AG09319 (cell line): ENCODE measurements at regions not wholly inside any gene's neighbourhood (a gene's known extent, or its start where the extent isn't known, plus 50 kb on each side); places are given as distances from the start of the nearest gene placed in this dataset.
"Not testable (repeated sequence)": the region's sequence is repeated elsewhere in the genome, so short reads cannot be mapped to it uniquely, and the experiment has no call there.

Source experiments
- DNase-seq: peaks from one replicate; pipeline ENCODE4 v3.0.0-alpha.2; 2010; ENCODE audit warnings: low read depth; ENCODE audit errors: extremely low read depth
- TF ChIP-seq, protein P1 (sequence below): IDR thresholded peaks from 2 replicates; pipeline ENCODE4 v1.5.1; 2011; ENCODE audit warnings: low read depth, mild to moderate bottlenecking, inconsistent platforms, low read length, moderate library complexity

DNA sequence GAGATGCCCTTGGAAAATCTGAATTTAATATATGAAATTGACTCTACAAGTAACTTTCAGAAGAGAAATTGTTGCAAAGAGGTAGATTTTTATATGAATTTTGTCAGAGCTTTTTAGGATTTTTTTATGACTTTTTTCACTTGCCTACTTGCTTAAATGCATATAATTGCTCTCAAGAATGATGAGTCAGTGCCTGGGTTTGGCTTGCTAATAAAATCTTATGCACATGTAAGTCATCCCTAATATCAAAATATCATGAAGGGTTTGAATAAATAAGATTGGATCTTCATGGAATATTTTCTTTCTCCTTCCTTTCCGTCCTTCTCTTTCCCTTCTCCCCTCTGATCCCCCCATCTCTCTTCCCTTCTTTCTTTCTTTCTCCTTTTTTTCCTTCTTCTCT, 354.1 kb downstream of the TXNL1 start:
- DNase-seq, result no peak
- TF ChIP-seq, protein P1, sequence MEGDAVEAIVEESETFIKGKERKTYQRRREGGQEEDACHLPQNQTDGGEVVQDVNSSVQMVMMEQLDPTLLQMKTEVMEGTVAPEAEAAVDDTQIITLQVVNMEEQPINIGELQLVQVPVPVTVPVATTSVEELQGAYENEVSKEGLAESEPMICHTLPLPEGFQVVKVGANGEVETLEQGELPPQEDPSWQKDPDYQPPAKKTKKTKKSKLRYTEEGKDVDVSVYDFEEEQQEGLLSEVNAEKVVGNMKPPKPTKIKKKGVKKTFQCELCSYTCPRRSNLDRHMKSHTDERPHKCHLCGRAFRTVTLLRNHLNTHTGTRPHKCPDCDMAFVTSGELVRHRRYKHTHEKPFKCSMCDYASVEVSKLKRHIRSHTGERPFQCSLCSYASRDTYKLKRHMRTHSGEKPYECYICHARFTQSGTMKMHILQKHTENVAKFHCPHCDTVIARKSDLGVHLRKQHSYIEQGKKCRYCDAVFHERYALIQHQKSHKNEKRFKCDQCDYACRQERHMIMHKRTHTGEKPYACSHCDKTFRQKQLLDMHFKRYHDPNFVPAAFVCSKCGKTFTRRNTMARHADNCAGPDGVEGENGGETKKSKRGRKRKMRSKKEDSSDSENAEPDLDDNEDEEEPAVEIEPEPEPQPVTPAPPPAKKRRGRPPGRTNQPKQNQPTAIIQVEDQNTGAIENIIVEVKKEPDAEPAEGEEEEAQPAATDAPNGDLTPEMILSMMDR, result no peak

DNA sequence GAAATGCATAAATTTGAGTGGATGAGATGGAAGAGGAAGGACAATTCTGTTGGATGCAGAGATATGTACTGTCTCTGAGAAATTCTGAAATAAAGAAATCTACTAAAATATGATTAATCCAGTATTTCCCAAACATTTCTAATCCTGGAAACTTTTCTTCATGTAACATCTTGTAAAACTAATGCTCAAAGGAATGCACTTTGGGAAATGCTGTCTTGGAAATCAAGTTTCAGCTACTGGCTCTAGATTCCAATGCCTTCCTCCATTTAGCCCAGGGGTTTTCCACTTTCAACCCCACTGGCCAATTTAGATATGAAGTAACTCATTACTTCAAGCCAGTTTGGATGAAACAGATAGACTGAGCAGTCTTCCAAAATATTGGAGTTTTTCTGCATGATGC, 355.1 kb downstream of the TXNL1 start:
- no peak for DNase-seq
- TF ChIP-seq, protein P1, result no peak

DNA sequence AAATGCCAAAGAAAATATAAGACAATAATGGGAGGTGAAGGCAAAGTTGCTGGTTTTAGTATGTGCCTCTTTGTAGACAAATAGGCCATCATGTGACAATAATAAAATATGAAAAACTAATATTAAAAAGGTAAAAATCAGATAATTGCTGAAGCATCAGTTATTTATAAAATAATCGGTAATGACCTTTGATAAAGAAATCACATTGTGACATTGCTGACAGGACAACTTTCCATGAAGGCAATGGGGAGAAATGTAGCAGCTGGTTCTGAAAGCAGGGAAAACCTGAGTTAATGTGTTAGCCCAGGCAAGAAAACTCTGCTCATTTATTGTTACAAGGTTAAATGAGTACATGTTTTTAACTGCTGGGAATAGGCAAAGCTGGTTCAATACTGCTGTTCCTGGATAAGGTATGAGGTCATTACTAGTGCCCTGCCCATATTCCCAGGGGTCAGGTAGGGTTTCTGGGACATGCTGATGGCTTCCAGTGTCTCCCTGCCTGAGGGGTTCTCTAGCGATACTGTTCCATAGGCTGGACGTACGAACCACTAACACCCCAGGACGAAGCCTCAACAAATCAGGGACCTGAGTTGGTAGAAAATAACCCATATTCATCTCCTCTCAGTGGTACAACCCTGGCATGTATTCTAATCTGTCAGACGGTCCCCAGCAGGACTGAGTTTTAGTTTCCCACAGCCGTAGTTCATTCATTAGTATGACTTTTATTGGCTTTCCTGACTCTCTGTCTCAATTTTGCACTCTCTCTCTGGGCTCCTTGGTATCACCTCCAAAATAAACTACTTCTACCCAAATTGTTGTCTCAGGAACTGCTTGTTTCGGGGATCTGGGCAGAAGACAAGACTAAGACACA, 355.9 kb downstream of the TXNL1 start:
- no peak for DNase-seq
- TF ChIP-seq, protein P1, result no peak

DNA sequence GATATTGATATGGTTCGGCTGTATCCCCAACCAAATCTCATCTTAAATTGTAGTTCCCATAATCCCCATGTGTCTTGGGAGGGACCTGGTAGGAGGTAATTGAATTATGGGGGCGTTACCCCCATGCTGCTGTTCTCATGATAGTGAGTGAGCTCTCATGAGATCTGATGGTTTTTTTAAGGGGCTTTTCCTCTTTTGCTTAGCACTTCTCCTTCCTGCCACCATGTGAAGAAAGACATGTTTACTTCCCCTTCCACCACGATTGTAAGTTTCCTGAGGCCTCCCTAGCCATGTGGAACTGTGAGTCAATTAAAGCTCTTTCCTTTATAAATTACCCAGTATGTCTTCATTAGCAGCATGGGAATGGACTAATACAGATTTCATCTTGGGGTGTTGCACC, 358.6 kb downstream of the TXNL1 start:
- DNase-seq, result not testable (repeated sequence)

DNA sequence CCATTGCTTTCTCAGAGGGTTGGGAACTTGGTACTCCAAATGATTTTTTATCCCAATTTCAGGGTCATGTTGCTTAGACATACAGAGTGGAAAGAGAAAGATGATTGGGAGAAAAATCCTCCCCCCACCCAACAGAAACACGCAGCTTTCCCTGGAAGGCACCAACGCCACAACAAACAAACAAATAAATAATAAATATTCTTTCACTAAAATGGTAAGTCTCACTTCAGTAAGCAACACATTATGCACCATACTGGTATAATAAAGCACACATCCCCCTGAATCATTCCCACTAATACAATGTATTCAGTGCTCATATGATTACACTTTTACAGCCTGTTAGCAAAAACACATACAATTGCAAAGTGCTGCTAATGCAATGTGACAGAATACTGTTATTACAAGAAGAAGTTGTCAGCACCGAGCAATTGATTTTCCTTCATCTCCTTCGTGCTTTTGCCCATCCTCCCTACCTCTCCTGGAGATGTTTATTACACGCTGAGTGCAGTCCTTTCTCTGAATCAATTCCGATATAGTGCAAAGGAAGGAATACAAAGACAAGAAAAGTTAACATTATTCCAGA, 359.9 kb downstream of the TXNL1 start:
- no peak for DNase-seq
- TF ChIP-seq, protein P1, result no peak

DNA sequence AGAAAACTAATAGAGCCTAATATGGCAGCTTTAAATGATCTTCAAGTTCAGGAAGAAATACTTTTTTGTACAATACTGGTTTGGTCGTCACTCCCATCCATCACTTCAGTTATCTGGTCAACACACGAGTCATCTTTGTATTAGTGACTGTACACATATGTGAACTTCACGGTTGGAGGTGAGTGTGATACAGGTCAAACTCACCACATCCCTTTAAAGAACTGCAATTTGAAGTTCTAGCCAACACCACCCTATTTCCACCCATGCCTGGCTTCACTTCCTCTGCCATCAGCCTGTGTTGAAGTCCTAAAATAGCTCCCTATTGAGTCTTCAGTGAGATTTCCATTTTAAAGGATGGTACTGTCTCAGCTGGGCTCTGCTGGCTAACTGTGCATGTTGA, 361.9 kb downstream of the TXNL1 start:
- no peak for DNase-seq
- TF ChIP-seq, protein P1, result no peak

DNA sequence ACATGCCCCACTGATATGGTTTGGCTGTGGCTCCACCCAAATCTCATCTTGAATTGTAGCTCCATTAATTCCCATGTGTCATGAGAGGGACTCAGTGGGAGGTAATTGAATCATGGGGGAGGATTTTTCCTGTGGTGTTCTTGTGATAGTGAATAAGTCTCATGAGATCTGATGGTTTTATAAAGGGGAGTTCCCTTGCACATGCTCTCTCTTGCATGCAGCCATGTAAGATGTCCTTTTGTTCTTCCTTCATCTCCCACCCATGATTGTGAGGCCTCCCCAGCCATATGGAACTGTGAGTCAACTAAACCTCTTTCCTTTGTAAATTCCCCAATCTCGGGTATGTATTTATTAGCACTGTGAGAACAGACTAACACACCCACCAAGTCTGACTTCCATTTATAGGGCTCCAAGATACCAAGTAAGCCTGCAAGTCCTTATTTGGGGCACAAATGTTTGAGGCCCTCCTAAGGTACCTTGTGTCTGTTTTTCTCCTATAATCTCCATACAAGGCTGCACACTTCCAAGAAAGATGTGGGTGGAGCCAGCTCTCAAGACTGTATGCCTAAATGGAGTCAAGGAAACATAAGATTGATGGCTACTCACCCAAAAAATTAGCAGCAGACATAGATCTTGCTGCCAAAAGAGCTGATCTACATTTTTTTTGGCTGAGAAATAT, 364.7 kb downstream of the TXNL1 start:
- DNase-seq, result no peak
- TF ChIP-seq, protein P1, result no peak
